K562 (cell line): ENCODE measurements at regions not wholly inside any gene's neighbourhood (a gene's known extent, or its start where the extent isn't known, plus 50 kb on each side); places are given as distances from the start of the nearest gene placed in this dataset.
A peak's percentile ranks its signal among the peaks of the same experiment; 100 is the strongest.

ENCODE experiments used
- ATAC-seq: fragments of 200-7000 bp; cut with Tn5 transposase; 3 replicates; pipeline ENCODE4 v1.9.1; 2020; ENCODE audit warnings: moderate library complexity
- BruUV-seq: library from RNA; stranded (reverse); fragments of 400-500 nt; replicated peaks from 2 replicates; lab custom pipeline; 2021; lab: Mats Ljungman, UMichigan
- CTCF ChIA-PET: fragments of 300-600 bp; formaldehyde crosslinking; extraction: SDS; loops from one replicate; lab custom pipeline; 2021; ENCODE audit warnings: low intra/inter-chr PET ratio; lab: Yijun Ruan, JAX
- POLR2A ChIA-PET: fragments of 300-600, 350-650 bp; sonication (Branson Sonifier 250); formaldehyde crosslinking; extraction: SDS; loops from one replicate; lab custom pipeline; 2021; ENCODE audit warnings: antibody characterized with exemption, inconsistent platforms; lab: Yijun Ruan, JAX
- DNase-seq, 4 experiments: peaks; one replicate each; pipeline versions ENCODE4 v3.0.0 to v3.0.0-alpha.2; 2011 to 2018; ENCODE audit warnings: low spot score in 3 of 4, mixed read lengths in 3 of 4; ENCODE audit errors: extremely low read depth in 1 of 4
- FAIRE-seq: peaks from 2 replicates; lab custom pipeline; 2011; peaks lifted over from hg19 to GRCh38; lab: Jason Lieb, UNC
- H2AFZ ChIP-seq: 2 replicates; pipeline ENCODE4 v1.6.0; 2011; ENCODE audit warnings: low read depth, low read length, control low read depth, inconsistent platforms
- H3K27ac ChIP-seq: fragments of 200-600 bp; 3 replicates; pipeline ENCODE4 v1.8.0; 2011; ENCODE audit warnings: low read depth, mild to moderate bottlenecking, control low read depth, inconsistent platforms, low read length, moderate library complexity, mixed read lengths; ENCODE audit errors: extremely low read depth
- H3K27me3 ChIP-seq, 2 experiments: fragments of 300-600 bp in 1 of 2; 2 replicates in 1 of 2; 3 replicates in 1 of 2; pipeline versions ENCODE4 v1.6.0 to v1.8.0; 2011; ENCODE audit warnings: inconsistent platforms in 2 of 2, low read length in 2 of 2, mild to moderate bottlenecking in 1 of 2, mixed read lengths in 1 of 2, moderate library complexity in 1 of 2; ENCODE audit not compliant: control insufficient read depth in 2 of 2, insufficient read depth in 2 of 2
- H3K36me3 ChIP-seq: fragments of 300-600 bp; 3 replicates; pipeline ENCODE4 v1.8.0; 2011; ENCODE audit warnings: mild to moderate bottlenecking, low read length, inconsistent platforms; ENCODE audit not compliant: control insufficient read depth, insufficient read depth
- H3K4me1 ChIP-seq, 2 experiments: fragments of 200-600 bp in 1 of 2; replicated peaks in 1 of 2; 2 replicates in 1 of 2; 3 replicates in 1 of 2; pipeline versions ENCODE4 v1.5.1 to v1.8.0; 2011; ENCODE audit warnings: inconsistent platforms in 2 of 2, low read length in 2 of 2, mild to moderate bottlenecking in 1 of 2, mixed read lengths in 1 of 2, moderate library complexity in 1 of 2; ENCODE audit not compliant: control insufficient read depth in 2 of 2, insufficient read depth in 2 of 2
- H3K4me2 ChIP-seq: 2 replicates; pipeline ENCODE4 v1.6.1; 2011; ENCODE audit warnings: low read length, control low read depth, inconsistent platforms, mixed read lengths; ENCODE audit not compliant: insufficient read depth
- H3K4me3 ChIP-seq: fragments of 200-600 bp; sonication (generic), shearing (Covaris generic); 2 replicates; pipeline ENCODE4 v1.5.1; 2016; ENCODE audit warnings: control low read depth, inconsistent platforms
- H3K79me2 ChIP-seq: fragments of 200-600 bp; 3 replicates; pipeline ENCODE4 v1.8.0; 2011; ENCODE audit warnings: low read length, inconsistent platforms; ENCODE audit not compliant: control insufficient read depth, insufficient read depth
- H3K9ac ChIP-seq, 2 experiments: 2 replicates each; pipeline versions ENCODE4 v1.6.0 to v1.6.1; 2011; ENCODE audit warnings: low read depth in 2 of 2, low read length in 2 of 2, control low read depth in 1 of 2, inconsistent platforms in 1 of 2, mild to moderate bottlenecking in 1 of 2, mixed read lengths in 1 of 2; ENCODE audit not compliant: insufficient read depth in 1 of 2
- H3K9me1 ChIP-seq: one replicate; pipeline ENCODE4 v1.6.0; 2011; ENCODE audit warnings: inconsistent platforms, mild to moderate bottlenecking, low read length, moderate library complexity; ENCODE audit not compliant: control insufficient read depth, insufficient read depth
- H3K9me3 ChIP-seq: replicated peaks from 2 replicates; pipeline ENCODE4 v1.5.1; 2011; ENCODE audit warnings: low read depth, low read length, inconsistent platforms; ENCODE audit not compliant: control insufficient read depth, insufficient read depth
- H4K20me1 ChIP-seq: replicated peaks from 2 replicates; pipeline ENCODE4 v1.6.1; 2011; ENCODE audit warnings: low read length, inconsistent platforms, mixed read lengths; ENCODE audit not compliant: control insufficient read depth, insufficient read depth
- CBX1 ChIP-seq: sonication (generic); IDR thresholded peaks from 2 replicates; pipeline ENCODE4 v1.6.1; 2016; ENCODE audit warnings: antibody characterized with exemption, low read depth, mild to moderate bottlenecking
- RFX1 ChIP-seq: fragments of 450-650 bp; IDR thresholded peaks from 2 replicates; pipeline ENCODE4 v1.6.1; 2016; ENCODE audit warnings: mild to moderate bottlenecking, moderate library complexity
- ZBTB17 ChIP-seq: fragments of 450-650 bp; formaldehyde crosslinking; IDR thresholded peaks from 2 replicates; pipeline ENCODE4 v1.4.0; 2020; ENCODE audit warnings: mild to moderate bottlenecking
- WGBS: fragments of 100-300 bp; shearing (Covaris generic); methylation state at CpG from one replicate; pipeline ENCODE4 v1.1.6; 2016; ENCODE audit warnings: low coverage, mixed read lengths; ENCODE audit not compliant: insufficient coverage; ENCODE audit errors: missing lambda C conversion rate; 5-methylcytosine and 5-hydroxymethylcytosine counted together
- in situ Hi-C: fragments of 300-500 bp; cut with MboI; formaldehyde crosslinking; loops from 4 replicates; pipeline ENCODE4 v1.15.0; 2018; ENCODE audit warnings: inconsistent platforms, mixed read lengths
- intact Hi-C: fragments of 100-400 bp; cut with micrococcal nuclease; formaldehyde crosslinking; loops from 2 replicates; pipeline ENCODE4 v1.14.2; 2022
- TF ChIP-seq, protein P1 (sequence below): fragments of 450-650 bp; IDR thresholded peaks from 2 replicates; pipeline ENCODE4 v1.7.0; 2016; ENCODE audit warnings: borderline replicate concordance
- TF ChIP-seq, protein P2 (sequence below), 2 experiments: fragments of 200-800 bp in 1 of 2; sonication (Bioruptor generic) in 1 of 2; sonication (generic) in 1 of 2; formaldehyde crosslinking in 1 of 2; IDR thresholded peaks in 1 of 2; conservative IDR thresholded peaks in 1 of 2; 2 replicates each; pipeline versions ENCODE4 v1.5.0 to v1.6.1; 2016 to 2020; ENCODE audit warnings: missing compliant biosample characterization in 1 of 2, missing genetic modification characterization in 1 of 2, missing genetic modification reagents in 1 of 2
- TF ChIP-seq, protein P3 (sequence below): fragments of 450-650 bp; formaldehyde crosslinking; IDR thresholded peaks from 2 replicates; pipeline ENCODE4 v1.4.0; 2020; ENCODE audit warnings: mild to moderate bottlenecking, moderate library complexity

DNA sequence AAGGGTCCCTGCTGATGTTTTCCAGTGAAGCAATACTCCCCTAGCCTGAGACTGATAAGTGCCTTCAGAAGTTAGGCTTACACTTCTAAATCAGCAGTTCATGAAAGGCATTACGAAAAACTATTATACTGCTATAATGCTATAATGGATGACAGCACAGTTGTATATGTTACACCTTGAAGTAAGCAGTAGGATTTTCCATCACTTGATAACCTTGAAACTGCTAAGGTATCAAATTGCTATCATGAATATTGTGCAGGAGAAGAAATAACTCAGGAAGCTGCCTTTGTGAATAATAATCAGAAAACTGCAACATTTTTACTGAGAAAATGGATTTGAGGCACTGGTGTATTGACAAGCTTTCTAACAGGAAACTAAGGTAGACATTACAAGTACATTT lies 142.3 kb downstream of the HNMT start:
- Histone ChIP-seq H3K27me3 (no peaks in the 10 kb centered on the region), H3K27ac (no peak overlapping the region), H3K9ac (no peak overlapping the region), H3K9me1 (no peaks in the 10 kb centered on the region), H3K79me2 (no peaks in the 10 kb centered on the region), H3K36me3 (no peaks in the 10 kb centered on the region), H3K4me2 (no peak overlapping the region), H3K9me3 (no peaks in the 10 kb centered on the region), H2AFZ (no peak overlapping the region), H4K20me1 (no peaks in the 10 kb centered on the region), H3K4me1 (no peaks in the 10 kb centered on the region; a peak in 1 of 5 replicates), H3K4me3 (no peak overlapping the region)
- in situ Hi-C loops (no loop called here), intact Hi-C loops (no loop called here)
- FAIRE-seq (no peak), ATAC-seq (no peak), DNase-seq (no peak)
- 0% methylated on average over 1 of the region's 1 CpG for WGBS
- CTCF ChIA-PET = no interaction called here
- POLR2A ChIA-PET = no interaction called here
- TF ChIP-seq CBX1 = no peak
- TF ChIP-seq, protein P1, sequence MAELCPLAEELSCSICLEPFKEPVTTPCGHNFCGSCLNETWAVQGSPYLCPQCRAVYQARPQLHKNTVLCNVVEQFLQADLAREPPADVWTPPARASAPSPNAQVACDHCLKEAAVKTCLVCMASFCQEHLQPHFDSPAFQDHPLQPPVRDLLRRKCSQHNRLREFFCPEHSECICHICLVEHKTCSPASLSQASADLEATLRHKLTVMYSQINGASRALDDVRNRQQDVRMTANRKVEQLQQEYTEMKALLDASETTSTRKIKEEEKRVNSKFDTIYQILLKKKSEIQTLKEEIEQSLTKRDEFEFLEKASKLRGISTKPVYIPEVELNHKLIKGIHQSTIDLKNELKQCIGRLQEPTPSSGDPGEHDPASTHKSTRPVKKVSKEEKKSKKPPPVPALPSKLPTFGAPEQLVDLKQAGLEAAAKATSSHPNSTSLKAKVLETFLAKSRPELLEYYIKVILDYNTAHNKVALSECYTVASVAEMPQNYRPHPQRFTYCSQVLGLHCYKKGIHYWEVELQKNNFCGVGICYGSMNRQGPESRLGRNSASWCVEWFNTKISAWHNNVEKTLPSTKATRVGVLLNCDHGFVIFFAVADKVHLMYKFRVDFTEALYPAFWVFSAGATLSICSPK = no peak
- no peak for TF ChIP-seq RFX1
- TF ChIP-seq ZBTB17 = peak; percentile 86; the same call in 1 of the 2 replicates
- TF ChIP-seq, protein P2, sequence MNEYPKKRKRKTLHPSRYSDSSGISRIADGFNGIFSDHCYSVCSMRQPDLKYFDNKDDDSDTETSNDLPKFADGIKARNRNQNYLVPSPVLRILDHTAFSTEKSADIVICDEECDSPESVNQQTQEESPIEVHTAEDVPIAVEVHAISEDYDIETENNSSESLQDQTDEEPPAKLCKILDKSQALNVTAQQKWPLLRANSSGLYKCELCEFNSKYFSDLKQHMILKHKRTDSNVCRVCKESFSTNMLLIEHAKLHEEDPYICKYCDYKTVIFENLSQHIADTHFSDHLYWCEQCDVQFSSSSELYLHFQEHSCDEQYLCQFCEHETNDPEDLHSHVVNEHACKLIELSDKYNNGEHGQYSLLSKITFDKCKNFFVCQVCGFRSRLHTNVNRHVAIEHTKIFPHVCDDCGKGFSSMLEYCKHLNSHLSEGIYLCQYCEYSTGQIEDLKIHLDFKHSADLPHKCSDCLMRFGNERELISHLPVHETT (CRISPR knock-in tag; conservative IDR thresholded peaks at IDR 0.05 in 1 of 2, IDR thresholded peaks at IDR 0.05 in 1 of 2) = no peak
- TF ChIP-seq, protein P3, sequence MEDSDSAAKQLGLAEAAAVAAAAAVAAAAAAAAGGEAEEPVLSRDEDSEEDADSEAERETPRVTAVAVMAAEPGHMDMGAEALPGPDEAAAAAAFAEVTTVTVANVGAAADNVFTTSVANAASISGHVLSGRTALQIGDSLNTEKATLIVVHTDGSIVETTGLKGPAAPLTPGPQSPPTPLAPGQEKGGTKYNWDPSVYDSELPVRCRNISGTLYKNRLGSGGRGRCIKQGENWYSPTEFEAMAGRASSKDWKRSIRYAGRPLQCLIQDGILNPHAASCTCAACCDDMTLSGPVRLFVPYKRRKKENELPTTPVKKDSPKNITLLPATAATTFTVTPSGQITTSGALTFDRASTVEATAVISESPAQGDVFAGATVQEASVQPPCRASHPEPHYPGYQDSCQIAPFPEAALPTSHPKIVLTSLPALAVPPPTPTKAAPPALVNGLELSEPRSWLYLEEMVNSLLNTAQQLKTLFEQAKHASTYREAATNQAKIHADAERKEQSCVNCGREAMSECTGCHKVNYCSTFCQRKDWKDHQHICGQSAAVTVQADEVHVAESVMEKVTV (CRISPR knock-in tag) = no peak
- BruUV-seq = no TSS peak
